Islet of Langerhans (tissue), 1 donor: ENCODE measurements at regions not wholly inside any gene's neighbourhood (a gene's known extent, or its start where the extent isn't known, plus 50 kb on each side); places are given as distances from the start of the nearest gene placed in this dataset.

Experiments used
- FAIRE-seq: peaks from one replicate; lab custom pipeline; 2011; peaks lifted over from hg19 to GRCh38; lab: Jason Lieb, UNC

DNA sequence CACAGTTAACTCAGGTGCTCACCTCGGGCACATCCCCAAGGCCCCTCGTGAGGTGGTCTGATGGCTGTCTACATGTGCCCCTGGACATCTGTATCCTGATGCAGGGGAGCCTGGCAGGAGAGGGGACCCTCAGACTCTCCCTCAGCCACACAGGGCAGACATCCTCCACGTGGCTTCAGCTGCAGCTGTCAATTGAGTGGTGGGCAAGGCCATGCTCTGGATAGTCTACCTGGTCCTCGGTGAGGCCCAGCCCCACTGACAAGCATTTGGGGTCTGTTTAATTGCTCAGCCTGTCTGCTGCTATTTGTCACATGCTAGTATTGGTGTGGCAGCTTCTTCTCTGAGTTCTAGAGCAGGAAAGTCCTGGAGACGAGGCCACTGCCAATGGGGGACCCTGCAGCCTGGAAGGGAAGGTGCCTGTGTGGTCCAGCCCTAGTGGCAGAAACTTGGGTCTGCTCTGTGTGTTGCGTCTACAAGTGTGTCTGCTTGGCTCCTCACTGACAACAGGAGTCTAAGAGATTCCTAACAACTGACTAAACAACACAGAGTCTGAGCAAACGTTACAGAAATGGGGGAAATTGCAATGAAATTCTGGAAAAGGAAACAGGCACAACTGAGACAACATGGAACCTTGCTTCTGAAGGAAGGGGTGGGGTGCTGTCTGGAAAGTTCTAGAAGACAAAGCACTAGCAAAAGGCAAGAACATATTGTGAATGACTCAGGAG lies 59.3 kb upstream of the IGFBP3 start:
- no peak for FAIRE-seq

DNA sequence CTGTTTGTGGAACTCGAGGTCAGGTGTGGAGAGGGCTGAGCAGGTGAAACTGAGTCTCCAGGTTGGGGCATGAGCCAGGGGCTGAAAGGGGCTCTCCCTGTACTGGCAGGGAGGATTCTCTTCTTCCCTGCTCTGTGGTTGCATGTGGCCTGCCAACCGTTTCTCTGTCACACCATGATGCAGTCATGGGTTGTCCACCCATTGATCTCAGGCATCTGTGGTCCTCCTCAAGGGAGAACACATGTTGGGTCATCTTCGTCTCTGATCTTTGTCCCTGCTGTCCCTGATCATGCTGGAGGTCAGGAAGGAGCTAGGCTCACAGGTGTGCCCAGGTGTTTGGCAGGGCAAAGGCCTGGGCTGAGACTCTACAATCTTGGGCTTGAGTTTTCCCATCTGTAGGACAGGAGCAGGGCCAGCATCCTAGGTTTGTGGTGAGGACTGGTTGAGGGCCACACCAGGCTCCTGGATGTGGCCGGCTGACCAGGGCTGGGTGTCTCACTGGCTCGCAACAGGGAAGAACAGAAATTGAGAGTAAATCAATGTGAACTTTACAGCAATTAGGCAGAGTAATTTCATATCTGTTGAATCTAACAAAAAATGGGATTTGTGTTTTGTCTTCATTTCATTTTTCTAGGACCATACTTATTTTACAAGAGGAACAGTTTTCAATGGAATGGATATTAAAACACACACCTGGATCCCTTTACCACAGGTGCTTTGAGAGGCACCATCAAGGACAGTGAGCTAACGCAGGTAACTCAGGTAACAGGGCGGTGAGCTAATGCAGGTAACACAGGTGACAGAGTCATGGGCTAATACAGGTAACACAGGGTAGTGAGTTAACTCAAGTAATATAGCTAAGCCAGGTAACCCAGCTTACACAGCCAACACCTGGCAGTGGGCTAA lies 58.5 kb upstream of the IGFBP3 start:
- no peak for FAIRE-seq

DNA sequence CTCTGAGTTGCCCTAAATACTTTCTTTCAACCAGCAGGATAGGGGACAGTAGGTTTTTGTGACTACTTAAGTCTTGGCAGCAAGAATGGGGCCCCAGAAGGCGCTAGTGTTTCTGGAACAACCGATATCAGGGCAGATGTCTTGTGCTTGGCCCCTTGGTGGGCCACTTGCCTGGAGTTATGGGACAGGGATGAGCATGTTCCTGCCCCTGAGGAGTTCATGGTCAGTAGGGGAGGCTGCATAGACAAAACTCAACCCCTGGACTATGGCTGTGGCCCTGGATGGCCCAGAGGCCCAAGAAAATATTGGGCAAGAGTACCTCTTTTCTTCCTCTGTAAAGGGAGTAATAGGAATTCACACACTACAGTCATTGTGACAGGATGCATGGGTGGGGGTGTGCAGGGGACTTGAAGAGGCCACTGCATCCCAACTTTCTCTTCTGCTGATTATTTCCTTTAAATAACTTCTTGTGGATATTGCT lies 57.7 kb upstream of the IGFBP3 start:
- no peak for FAIRE-seq

DNA sequence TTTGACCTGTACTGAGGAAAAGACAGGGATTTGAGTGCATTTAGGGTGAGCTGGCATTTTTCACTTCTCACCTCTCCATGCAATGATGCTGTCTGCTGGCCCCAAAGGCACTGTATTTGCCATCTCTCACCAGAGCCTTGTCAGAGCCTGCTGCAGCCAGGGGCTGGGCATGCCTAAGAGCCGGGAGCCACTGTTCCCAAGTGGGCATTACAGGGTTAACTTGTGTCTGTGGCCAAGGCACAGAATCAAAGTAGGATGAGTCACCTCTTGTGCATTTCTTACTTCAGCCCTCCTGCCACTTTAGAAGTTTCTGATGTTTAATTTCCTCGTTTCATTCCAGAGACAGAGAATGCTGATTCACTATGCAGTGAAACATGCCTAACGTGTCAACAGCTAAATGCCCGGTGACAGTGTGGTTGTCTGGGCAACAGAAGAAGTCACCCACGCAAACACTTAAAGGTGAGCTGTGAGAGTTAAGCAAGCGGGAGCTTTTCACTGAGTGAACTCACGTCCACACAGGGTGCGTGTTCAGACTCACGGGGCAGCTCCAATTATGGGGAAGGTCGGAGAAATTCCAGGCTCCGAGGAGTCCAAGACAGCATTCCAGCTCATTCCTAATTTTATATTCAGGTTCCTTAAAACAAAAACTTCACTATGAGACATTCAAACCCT lies 57.1 kb upstream of the IGFBP3 start:
- peak; percentile 100 for FAIRE-seq

DNA sequence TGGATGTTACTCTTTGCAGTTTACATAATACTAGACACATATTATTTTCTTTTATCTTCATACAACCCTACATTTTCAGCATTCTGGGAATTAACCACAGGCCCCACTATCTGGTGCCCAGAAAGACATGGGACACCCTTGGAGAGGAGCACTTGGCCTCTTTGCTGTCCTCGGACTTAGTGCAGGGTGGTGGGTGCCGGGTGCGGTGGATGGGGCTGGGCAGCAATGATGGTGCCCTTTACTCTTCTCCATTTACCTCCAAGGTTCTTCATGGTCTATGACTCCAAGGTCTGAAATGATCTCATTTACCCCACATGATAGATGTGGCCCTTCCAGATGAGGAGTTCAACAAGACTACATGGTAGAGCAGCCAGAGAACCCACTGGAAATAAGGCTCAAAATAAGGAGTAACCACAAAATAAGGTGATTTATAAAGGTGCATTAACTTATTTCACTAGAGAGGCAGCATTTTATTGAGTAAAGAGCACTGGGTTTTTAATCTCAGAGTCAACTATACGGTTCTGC lies 56.2 kb upstream of the IGFBP3 start:
- FAIRE-seq, result peak; percentile 41

DNA sequence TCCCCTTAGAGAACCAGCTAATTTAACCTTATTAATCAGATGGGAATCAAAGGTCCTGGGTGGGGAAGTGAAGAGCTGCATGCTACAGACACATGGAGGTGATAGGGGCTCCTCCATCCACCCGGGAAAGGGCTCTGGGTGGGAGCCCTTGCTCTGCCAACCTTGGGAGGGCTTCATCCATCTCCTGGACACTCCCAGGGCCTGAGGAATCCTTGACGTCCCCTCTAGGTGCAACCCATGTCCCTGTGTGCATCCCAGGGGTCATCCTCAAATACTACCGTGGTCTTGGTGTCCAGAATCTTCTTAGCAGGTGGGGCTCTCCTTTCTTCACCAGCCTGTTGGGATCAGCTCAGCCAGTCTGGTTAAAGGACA lies 55.4 kb upstream of the IGFBP3 start:
- no peak for FAIRE-seq

DNA sequence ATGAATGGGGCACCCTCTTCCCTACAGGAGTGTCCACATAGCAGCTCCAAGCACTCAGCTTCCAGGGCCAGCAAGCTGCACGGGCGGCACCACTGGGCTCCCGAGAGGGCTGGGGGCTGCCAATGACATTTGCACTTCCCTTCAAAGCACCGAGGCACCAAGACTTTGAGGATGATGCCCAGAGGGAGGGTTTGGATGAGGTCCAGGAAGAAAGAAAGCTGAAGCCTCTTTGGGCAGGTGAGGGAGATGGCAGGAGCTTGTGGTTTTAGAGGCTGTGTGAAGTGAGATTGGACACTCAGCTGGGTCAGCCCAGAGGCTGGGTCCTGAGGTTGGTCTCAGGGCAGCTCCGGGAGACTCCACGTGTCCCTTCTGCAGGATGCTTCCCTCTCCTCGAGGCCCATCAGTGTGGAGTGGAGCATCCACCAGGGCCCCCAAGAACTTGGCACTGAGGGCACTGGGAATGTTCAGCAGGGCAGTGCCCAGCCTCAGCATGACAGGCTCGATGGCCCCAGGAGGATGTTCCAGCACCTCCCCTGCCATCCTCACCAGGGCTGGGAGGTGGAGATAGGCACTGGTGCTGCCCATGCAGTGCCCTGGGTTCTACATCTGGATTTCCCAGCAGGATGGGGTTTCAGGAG lies 54.9 kb upstream of the IGFBP3 start:
- no peak for FAIRE-seq

DNA sequence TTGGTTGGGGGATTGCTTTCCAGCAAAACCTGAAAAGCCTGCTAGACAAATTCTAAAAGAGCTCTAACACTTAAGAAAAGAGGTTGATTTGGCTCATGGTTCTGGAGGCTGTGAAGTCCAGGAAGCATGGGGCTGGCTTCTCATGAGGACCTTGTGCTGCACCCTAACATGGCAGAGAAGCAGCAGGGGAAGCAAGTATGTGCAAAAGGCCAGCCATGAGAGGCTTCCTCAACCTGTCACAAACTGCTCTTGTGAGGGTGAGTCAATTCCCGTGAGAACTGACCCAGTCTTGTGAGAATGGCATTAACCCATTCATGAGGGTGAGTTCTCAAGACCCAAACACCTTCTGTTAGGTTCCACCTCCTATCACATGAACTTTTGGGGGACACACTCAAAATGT lies 54.3 kb upstream of the IGFBP3 start:
- FAIRE-seq, result no peak

DNA sequence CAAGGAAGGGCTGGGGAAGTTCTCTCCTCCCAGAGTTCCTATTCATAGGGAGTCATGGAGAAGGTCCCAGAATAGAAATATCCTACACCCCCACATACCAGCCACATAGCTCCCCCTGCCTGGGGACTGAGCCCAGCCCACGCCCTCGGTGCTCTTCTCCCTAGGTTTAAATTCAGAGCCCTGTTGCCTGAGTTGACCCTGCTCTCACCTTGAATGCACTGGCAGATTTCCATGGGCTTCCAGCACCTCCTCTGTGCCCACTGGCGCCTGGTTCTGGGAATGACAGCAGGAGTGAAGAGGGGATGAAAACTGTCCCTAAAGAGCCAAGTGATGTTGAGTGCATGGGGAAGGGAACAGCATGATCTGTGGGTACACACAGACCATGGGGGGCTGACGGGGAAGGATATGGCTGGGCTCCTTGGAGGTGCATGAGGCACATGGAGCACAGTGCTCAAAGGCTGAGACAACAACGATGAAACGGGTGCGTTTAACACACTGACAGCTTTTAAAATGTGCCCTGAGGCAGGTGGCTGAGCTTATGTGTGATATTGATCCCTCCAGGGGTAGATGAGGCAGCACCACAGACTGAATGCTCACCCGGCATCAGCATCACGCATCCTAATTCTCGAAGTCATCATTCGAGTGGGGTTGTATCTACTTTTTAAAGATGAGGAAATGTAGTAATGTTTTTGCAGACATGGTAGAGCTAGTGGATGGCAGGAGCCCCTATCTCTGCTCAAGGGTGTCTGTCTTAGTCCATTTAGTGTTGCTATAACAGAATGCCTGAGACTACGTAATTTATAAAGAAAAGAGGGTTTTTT lies 53.7 kb upstream of the IGFBP3 start:
- FAIRE-seq, result no peak

DNA sequence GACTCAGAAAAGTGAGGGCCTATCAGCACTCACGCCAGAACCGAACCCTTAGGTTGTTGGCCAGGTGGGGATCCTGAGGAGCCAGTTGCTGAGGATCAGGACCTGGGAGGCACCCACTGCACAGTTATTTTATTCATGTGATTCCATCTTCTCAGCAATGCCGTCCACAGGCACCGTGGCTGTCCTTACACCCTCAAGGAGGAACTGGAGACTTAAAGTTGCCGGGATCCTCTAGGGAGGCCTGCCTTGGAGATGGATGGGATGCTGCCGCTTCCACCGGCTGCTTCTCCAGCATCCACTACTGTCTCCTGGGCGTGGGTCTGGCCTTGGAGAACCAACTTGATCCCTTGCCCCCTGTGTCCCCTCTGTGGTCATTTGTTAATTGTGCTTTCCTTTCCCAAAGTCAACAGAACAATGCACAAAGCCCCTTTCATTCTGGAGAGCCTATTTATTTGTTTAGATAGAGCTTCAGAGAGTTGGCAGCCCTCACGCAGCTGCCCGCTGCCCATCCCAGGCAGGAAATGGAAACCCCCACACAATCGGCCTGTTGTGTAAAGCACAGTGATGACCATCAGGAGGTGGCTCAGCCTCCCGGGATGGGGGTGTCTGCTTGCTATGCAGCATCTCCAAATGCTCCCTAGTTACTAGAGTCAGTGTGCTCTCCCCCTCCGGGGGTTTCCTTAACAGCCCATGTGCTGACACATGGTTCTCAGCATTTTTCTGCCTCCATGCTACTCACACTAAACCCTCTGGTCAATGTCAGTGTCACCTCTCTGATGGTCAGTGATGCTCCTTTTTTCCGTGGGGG lies 52.9 kb upstream of the IGFBP3 start:
- FAIRE-seq, result no peak

DNA sequence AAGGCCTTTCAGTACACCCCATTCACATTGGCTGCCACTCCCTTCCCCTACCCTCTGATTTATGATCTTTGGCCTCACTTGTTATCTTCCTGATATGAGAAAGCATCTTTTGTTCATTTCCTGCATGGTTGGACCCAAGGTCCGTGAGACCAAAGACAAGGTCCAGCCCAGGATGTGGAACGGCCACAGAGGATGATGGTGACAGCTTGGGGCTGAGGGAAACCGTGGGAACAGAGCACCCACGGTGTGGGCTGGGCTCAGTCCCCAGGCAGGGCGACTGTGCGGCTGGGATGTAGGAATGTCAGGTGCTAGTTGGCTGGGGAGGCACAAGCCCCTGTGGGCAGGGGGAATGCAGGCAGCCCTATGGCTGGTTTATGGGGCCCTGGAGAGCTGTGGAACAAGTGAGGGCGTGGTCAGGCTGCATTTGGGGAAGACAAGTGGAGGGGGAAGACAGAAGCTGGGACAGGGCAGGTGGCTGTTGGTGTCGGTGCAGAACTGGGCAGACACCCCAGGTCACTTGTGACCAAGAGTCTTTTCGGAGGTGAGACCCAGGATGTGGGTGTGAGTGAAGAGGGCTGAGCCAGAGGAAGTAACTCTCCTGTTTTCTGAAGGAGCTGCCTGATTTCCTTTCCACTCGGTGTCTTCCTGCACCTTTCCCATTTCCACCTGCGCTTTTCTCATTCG lies 51.7 kb upstream of the IGFBP3 start:
- no peak for FAIRE-seq

DNA sequence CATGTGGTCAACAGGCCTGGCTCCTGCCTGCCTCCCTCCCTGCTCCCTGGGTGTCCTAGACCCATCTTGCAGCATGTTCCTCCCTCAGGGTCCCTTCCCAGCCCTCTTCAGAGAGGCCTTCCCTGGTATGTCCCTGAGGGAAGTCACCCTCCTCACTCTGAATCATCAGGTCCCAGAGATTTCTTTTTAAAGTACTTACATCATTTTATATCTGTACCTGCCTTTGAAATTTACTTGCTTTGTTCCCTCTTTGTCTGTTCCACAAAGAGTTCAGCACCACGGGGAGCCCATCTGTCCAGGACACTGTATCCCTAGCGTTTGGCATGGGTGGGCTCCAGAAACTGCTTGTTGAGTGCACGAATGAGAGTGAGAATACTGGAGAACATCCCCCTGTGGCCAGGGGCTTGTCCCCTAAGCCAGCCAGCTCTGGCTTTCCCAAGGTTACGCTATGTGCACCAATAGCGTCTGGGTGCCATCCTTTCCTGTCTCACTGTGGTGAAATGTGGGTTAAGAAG lies 50.6 kb upstream of the IGFBP3 start:
- no peak for FAIRE-seq

DNA sequence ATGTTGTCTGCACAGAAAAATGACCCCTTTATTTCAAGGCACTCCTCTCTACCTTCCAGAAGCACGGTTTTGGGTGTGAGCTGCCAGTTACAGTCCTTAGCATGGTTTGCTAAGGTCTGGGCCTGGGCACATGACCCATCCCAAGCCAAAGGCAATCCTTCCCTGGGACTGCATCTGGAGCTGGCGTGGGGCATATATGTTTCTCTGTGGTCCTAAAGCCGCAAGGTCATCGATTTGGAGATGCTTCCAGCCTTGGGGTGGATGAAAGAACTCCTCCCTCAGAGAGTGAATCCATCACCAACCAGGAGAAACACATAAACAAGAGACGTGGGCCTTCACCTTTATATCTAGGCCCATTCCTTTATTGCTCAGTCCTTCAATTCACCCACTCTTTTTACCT lies 50.1 kb upstream of the IGFBP3 start:
- FAIRE-seq, result no peak
